ENCODE measurements at regions not wholly inside any gene's neighbourhood (a gene's known extent, or its start where the extent isn't known, plus 50 kb on each side); places are given as distances from the start of the nearest gene placed in this dataset.

DNA sequence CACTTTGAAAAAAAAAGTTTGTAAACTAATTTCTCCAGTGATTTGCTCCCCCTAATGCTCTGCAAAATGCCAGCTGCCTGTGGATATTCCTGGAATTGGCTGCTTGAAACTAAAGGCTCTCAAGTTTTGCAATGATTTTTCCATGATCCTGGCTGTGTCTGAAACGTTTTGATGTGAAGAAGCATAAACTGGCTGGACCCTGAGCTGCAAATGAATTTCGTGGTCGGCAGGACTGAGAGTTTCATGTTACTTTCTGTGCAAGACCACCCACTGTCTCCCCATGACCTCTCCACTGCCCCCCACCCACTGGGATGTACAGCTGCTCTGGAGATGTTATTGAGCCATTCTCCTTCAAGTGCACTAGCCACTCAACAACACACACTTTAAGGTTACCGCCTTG lies 171.3 kb upstream of the SSTR4 start:
- no peak for DNase-seq

DNA sequence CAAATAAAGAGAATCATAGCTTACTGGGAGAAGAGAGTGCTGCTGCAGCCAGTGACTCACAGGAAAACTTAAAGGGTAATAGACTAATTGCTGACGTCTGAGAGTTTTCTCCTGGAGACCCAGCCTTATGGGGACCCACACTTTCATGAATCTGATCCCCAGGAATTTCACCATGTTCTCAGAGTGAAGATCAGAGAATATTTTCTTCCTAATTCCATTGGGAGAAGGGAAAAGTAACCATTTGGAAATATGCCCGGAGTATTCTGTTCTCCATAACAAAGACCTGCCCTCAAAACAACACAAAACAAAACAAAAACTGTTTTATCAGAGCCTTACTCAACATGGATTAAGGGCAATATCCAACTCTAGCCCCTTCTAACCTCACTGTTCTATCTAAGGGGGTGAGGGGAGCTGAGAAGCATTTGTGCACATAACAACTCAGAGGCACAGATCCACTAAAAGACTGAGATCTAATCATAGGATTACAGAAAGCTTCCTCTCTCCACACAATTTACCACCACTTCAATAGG lies 168.2 kb upstream of the SSTR4 start:
- no peak for DNase-seq

DNA sequence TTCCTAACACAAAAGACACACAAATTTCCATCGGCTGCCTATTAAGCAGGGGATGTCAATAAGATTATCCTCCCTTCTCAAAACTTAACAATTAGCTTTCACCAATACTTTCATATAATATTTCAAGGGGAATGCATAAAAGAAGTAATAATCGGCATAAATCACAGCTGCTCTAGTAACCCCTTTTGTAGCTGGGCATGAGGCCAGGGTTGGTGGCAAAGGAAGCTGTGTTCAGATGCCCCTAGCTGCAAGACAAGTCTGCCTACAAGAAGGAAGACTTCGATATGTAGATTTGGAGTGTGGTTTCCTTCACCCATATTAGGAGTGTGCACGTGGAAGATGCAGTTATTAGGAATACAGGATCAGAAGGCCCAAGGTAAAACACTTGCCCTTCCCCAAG lies 156.9 kb upstream of the SSTR4 start:
- no peak for DNase-seq

DNA sequence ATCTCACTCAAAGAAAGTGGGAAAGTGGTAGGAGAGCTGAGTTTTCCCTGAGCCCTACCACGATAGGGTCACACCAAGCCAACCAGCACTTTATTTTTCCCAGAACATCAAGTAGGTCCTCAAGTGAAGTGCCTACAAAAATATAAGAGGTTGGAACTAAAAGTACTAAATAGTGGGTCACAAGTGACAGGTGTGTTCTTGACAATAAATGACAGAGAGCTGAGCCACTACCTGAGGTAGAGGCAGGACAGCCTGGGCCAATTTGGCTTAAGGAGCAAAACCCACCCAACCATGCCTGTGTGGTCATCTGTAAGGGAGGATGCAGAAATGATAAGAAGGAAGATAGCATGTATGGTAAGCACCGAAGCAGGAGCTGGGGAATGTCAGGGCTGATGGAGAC lies 154.8 kb upstream of the SSTR4 start:
- DNase-seq: no peak

DNA sequence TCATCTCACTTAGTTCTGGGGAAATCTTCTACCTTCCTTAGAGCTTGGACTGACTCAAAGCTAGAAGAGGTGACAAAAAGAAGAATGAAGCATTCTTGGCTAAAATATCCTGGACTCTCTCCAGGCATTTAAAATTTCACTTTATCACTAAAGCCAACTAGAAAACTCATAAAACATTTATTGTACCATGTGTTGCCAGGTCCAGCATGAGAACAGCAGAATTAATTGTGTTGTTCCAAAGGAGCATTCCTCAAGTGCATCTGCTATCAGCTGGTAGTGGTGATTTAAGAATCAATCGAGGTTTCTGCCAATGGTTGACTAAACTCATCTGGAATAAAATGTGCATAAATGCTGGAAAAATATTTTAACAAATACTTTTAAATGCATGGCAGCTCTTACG lies 147.3 kb upstream of the SSTR4 start:
- DNase-seq: no peak

DNA sequence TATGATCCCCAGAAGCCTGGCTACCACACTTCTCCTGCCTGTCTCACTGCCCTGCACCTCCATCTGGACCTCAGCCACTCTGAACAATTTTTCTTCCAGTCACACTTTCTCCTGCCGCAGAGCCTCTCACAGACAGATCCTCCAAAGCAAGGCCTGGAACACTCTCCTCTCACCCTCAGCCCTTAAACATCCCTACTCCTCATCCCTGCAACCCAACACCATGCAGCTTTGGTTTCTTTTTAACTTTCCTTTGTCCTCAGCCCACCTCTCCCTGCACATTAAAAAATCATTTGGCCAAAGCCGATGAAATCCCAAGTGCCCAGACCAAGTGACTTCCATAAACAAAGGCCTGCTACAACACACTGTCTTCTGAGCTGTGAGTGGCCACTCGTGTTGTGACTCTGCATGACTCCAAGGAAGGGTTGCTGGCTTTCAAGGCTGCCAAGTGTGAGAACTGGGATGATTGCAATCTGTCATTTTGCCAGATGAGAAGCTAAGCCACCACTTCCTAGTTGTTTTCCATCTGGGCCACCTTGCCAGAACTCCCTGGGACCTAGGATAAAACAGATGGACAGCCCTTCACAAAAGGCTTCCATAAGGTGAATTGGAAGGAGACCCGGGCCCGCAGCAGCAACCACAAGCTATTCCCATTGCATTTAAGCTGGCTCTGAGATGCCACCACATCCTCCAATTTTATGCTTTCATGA lies 144.4 kb upstream of the SSTR4 start:
- no peak for DNase-seq

DNA sequence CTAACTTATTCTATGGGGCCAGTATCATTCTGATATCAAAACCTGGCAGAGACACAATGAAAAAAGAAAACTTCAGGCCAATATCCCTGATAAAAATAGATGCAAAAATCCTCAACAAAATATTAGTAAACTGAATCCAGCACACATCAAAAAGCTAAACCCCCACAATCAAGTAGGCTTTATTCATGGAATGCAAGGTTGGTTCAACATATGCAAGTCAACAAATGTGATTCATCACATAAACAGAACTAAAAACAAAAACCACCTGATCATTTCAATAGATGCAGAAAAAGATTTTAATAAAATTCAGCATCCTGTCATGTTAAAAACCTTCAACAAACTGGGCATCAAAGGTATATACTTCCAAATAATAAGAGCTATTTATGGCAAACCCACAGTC lies 133.9 kb upstream of the SSTR4 start:
- no peak for DNase-seq

DNA sequence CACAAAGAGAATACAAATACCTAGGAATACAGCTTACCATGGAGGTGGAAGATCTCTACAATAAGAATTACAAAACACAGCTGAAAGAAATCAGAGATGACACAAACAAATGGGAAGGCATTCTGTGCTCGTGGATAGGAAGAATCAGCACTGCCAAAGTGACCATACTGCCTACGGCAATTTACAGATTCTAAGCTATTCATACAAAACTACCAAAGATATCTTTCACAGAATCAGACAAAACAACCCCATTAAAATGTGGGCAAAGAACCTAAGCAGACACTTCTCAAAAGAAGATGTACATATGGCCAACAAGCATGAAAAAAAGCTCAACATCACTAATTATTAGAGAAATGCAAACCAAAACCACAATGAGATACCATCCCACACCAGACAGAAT lies 133.2 kb upstream of the SSTR4 start:
- no peak for DNase-seq

DNA sequence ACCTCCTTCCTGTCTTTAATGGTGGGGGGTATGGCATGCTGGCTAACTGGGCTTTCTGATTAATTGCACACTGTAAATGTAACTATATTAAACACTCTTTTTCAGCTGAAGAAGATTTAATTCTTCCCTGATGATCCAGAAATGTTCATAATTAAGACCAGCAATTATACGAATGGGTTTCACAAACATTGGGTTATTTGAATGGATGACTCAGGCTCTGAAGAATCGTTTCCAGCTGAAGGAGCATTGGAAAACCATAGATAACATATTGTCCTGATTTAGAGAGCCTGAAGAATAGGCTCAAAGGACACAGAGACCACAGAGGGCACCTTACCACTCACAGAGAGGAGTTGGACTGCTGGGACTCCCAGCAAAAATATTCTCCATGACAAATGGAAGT lies 130.7 kb upstream of the SSTR4 start:
- DNase-seq: no peak

DNA sequence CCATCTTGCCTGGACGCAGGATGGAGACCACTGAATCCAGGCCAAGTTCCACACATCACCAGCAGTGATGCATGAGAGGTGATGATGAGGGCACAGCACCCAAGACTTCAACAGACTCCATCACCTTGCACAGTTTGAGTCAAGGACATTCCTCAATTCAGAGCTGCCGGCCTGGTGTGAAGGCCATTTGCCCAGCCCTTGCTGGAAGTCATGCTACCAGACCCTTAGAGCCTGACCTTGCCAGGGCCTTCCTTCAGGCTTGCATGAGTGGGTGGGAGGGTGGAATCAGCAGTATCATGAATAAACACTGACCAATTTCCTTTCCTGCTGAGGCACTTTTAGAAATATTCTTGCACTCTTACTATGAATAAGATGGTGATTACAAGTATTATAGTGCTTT lies 130.2 kb upstream of the SSTR4 start:
- DNase-seq: no peak

DNA sequence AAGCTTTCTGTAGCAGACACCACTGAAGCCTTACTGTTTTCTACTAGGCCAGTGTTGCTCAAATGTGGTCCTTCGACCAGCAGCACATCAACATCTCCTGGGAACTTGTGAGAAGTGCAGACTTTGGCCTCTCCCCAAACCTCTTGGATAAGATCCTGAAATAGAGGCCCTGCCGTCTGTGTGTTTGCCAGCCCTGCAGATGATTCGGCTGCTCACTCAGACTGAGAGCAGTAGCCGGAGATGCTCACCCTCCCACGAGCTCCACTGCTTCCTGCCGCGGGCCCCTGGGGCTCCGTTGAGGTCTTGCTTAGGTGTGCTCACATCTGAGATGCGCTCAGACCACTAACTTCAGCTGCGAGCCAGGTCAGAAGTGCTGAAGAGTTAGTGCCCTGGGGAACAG lies 129.5 kb upstream of the SSTR4 start:
- no peak for DNase-seq

DNA sequence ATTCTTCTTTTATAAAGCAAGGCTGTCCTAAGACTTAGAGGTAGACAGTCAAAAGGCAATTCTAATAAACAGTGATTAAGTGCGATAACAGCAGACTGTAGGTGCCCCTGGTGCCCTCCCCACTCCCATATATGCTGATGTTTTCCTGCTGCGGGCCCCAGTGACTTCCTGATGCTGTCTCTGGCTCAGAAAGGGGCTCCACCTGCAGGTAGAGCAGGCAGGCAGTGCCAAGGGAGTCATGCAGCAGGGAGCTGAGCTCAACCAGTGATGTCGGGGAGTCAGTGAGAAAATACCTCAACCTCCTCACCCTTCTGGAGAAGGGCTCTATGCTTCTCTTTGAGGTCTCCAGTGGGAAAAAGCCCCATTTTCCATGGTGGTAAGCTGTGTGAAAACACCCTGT lies 126.7 kb upstream of the SSTR4 start:
- DNase-seq: no peak

DNA sequence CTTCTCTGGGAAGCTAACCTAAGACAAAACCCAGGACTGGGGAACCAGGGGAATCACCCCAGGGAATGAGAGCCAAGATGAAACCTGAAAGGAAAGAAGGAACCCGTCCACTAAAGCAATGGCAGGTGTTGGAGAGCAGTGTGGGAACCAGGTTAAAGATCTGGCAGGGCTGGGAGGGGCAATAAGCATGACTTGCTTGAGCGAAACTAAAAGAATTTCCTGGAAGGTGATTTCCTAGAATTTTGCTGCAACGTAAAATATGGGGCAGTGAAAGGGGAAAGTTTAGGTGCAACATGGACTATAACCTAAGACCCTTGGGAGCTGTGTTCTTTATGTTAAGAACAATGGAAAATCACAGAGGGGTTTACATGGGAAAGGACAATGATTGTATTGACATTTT lies 126.2 kb upstream of the SSTR4 start:
- DNase-seq: no peak

DNA sequence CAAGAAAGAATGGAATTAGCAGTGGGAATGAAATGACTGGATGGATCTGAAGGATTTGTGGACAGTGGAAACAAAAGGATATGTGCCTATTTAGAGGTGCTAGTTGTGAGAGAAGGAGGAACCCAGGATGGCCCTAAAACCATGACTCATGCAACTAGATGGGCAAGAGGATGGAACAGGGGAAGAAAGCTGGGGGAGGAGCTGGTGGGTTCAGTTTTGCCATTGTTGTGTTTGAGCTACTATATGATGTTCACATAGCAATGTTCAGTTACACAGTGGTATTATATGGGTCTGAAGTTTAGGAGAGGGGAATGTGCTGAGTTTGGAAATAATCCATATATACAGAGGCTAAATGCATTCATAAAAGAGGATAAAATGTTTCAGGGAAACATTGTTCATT lies 125.7 kb upstream of the SSTR4 start:
- no peak for DNase-seq

DNA sequence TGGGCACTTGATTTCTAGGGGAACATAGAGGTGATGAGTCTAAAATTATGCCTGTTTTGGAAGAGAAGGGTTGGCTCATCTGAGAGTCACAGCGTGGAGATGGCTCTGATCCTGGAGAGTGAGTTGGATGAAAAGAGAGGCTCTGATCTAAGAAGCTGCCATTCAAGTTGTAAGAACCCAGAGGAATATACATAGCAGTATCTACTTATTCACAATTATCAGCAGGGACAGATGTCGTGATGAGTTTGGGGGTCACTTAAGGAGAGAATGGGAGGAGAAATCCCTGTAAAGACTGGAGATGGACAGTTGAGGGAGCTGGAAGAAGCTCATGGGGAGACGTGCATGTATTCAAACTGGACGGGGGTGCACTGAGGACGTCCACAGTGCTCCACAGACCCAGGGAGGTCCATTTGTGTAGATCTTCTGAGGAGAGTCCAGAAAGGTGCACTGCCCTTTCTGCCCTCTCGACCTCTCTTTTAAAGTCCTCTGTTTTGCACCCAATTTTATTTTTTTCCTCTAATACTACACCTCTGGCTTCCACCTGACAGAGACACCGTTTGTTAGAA lies 124.7 kb upstream of the SSTR4 start:
- no peak for DNase-seq

DNA sequence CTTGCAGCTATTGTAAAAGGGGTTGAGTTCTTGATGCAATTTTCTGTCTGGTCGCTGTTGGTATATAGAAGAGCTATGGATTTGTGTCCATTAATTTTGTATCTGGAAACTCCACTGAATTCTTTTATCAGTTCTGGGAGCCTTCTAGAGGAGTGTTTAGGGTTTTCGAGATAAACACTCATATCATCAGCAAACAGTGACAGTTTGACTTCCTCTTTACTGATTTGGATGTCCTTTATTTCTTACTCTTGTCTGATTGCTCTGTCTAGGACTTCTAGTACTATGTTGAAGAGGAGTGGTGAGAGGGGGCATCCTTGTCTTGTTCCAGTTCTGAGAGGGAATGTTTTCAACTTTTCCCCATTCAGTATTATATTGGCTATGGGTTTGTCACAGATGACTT lies 120.8 kb upstream of the SSTR4 start:
- DNase-seq: no peak

DNA sequence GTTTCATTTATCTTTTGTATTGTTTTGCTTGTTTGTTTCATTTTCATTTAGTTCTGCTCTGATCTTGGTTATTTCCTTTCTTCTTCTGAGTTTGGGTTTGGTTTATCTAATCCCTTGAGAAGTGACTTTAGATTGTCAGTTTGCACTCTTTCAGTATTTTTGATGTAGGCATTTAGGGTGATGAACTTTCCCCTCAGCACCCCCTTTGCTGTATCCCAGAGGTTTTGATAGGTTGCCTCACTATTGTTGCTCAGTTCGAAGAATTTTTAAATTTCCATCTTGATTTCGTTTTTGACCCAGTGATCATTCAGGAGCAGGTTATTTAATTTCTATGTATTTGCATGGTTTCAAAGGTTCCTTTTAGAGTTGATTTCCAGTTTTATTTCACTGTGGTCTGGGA lies 119.6 kb upstream of the SSTR4 start:
- no peak for DNase-seq

DNA sequence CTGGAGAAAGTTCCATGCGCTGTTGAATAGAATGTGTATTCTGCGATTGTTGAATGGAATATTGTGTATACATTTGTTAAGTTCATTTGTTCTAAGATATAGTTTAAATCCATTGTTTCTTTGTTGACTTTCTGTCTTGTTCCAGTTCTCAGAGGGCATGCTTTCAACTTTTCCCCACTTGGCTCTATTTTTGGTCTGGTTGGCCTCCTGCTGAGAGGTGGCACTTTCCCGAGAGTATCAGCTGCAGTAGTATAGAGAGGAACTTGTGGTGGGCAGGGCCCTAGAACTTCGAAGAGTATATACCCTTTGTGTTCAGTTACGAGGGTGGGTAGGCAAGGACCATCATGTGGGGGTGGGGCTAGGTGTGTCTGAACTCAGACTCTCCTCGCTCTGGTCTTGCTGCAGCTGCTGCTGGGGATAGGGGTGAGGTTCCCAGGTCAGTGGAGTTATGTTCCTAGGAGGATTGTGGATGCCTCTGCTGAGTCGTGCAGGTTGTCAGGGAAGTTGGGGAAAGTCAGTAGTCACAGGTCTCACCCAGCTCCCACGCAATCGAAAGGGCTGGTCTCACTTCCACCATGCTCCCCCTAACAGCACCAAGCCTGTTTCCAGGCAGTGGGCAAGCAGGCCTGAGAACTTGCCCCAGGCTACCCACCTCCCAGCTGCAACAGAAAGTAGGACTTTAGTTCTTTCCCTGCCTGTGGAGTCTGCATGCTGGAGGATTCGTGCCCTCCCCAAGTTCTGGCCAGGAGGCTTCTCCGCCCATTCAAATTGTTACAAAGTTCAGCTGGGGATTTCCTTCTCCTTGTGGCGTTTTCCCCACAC lies 118.9 kb upstream of the SSTR4 start:
- DNase-seq: no peak

DNA sequence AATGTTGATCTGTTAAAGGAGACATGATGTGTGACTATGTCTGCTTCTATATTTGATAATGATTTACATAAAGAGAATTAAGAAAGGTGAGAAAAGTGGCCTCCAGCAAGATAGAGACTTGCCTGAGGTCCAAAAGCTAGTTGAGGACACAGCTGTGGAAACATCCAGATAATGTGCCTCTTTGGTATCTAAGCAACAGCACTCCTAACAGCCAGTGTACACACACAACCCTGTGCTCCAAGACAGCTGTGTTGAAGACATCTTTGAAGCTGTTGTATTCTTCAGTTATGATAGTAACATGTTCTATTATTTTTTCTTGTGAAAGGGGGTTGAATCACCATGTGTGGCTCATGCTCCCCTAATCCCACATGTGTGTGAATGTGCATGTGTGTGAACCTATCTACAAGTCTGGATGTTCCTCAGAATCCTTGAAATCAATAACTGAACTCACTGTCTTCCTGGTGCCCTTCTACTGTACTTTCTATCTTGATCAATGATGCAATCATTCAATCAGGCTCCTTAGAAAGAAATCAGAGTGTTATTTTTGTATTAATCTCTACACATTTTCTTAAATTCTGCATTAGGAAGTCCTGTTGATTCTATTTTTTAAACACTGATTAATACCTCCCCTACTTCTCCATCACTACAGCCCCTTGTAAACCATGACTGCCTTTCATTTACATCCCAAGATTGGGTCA lies 116.7 kb upstream of the SSTR4 start:
- DNase-seq: no peak

DNA sequence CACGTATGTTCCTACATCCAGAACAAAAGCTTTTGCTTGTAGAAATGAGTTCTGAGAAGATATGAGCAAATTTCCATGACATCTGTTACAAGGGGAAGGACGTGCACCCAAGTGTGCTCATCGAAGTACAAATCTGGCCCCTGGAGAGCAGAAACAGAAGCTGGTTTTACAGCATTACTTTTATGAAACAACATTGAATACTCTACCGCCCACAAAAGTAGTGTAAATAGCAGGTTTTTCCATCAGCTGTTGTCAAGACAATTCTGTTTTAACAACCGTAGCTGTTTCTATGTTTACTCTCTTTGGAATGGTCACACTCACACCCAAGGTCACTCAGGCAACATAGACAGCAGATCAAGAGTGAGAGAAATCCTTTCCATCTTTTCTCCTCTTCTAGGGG lies 114.2 kb upstream of the SSTR4 start:
- DNase-seq: no peak

DNA sequence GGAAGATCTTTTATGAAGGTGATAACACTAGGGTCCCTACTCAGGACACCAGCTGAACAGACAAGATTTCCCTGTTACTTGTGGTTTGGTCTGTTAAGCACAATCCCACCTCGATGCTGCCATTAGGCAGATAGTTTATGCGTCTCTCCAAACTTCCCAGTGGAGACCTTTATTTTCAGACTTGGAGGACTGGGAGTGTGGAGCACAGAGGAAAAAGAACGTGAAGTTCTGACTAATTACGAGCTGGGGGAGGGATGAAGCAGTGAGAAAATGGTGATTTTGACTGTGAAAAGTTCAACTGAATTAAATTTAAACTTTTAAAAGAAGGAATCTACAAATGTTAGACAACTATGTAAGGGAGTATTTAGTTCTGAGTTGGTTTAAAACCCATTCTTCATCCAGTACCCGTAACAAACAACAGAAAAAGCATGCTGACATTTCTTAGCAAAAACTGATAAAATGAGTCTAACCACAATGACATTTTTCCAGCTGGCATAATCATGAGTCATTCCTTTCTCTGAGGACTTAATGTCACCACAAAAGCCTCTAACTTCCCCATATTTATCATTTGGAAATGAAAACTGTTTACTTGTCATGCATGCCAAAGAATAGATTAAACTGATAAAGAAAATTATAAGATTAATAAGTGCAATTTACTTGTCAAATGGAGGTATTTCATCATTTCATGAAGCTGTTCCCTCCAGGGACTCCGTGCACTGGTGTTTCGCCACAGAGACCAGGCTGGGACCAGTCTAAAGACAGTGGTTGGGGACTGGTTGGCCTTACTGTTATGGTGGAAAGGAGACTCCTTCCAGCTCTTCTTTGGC lies 113.3 kb upstream of the SSTR4 start:
- no peak for DNase-seq

DNA sequence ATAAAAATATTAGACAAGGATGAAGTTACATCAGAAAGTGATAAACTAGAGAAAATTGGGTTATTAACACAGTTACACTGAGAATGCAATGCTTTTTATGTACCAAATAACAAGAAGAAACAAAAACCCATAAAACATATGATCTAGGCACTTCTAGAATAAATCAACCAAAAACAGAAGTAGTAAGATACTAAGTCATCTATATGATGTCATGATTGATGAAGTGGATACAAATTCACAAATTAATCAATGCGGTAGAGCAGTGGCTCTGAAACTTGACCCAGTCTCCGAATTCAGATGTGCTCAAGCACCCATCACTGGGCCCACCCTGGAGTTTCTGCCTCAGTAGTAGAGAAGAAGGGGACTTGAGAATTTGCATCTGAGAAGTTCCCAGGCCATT lies 112.1 kb upstream of the SSTR4 start:
- DNase-seq: no peak

All from activated CD4-positive, alpha-beta T cell treated with anti-CD3 and anti-CD28 coated beads for 4 hours (primary cell).